GM13977 (cell line): ENCODE measurements at regions not wholly inside any gene's neighbourhood (a gene's known extent, or its start where the extent isn't known, plus 50 kb on each side); places are given as distances from the start of the nearest gene placed in this dataset.

Experiments
- DNase-seq: peaks from one replicate; pipeline ENCODE4 v3.0.0; 2012; ENCODE audit warnings: low spot score
- CTCF ChIP-seq: IDR thresholded peaks from 2 replicates; pipeline ENCODE4 v1.5.1; 2012; ENCODE audit warnings: mild to moderate bottlenecking, control low read depth; ENCODE audit not compliant: insufficient read depth; ENCODE audit errors: extremely low read depth, missing control alignments
- in situ Hi-C: fragments of 300-500 bp; cut with MboI; formaldehyde crosslinking; loops from one replicate; pipeline ENCODE4 v1.12.0; 2022; ENCODE audit warnings: low sequenced_read_pairs, low pct_unique_long_range_greater_than_20kb, mixed read lengths, inconsistent platforms; ENCODE audit not compliant: unreplicated experiment

GRCh38 chr5:68747521-68747920, 346.3 kb upstream of the SLC30A5 start:
- in situ Hi-C loops, result no loop called here
- TF ChIP-seq CTCF, result no peak

GRCh38 chr5:68748101-68748500, 345.7 kb upstream of the SLC30A5 start:
- peak; percentile 14 for DNase-seq
- TF ChIP-seq CTCF, result no peak
- in situ Hi-C loops, result no loop called here

More at GRCh38 chr5:68747521-68747920, 346.3 kb upstream of the SLC30A5 start:
- DNase-seq, result no peak

GRCh38 chr5:68749077-68749476, 344.7 kb upstream of the SLC30A5 start:
- in situ Hi-C loops, result no loop called here
- no peak for DNase-seq
- no peak for TF ChIP-seq CTCF

- no peak for DNase-seq
- in situ Hi-C loops, result no loop called here
- TF ChIP-seq CTCF, result no peak
Observed at GRCh38 chr5:68749631-68750030, 344.2 kb upstream of the SLC30A5 start.

GRCh38 chr5:68751661-68752060, 342.2 kb upstream of the SLC30A5 start:
- no peak for TF ChIP-seq CTCF
- DNase-seq, result no peak
- in situ Hi-C loops, result no loop called here

- no peak for DNase-seq
- in situ Hi-C loops, result no loop called here
- TF ChIP-seq CTCF, result no peak
Observed at GRCh38 chr5:68754536-68754935, 339.3 kb upstream of the SLC30A5 start.

- in situ Hi-C loops, result no loop called here
- no peak for DNase-seq
- TF ChIP-seq CTCF, result no peak
Observed at GRCh38 chr5:68755293-68755692, 338.5 kb upstream of the SLC30A5 start.
